ENCODE measurements at regions not wholly inside any gene's neighbourhood (a gene's known extent, or its start where the extent isn't known, plus 50 kb on each side); places are given as distances from the start of the nearest gene placed in this dataset.

- H3K9me3 Mint-ChIP-seq (ENCODE audit: low read depth): peaks cover under 1% of the 10 kb centered on the region
- TF ChIP-seq, protein P1, sequence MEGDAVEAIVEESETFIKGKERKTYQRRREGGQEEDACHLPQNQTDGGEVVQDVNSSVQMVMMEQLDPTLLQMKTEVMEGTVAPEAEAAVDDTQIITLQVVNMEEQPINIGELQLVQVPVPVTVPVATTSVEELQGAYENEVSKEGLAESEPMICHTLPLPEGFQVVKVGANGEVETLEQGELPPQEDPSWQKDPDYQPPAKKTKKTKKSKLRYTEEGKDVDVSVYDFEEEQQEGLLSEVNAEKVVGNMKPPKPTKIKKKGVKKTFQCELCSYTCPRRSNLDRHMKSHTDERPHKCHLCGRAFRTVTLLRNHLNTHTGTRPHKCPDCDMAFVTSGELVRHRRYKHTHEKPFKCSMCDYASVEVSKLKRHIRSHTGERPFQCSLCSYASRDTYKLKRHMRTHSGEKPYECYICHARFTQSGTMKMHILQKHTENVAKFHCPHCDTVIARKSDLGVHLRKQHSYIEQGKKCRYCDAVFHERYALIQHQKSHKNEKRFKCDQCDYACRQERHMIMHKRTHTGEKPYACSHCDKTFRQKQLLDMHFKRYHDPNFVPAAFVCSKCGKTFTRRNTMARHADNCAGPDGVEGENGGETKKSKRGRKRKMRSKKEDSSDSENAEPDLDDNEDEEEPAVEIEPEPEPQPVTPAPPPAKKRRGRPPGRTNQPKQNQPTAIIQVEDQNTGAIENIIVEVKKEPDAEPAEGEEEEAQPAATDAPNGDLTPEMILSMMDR (IDR thresholded peaks at IDR 0.05; ENCODE audit: unreplicated experiment): no peak
- H3K4me1 Mint-ChIP-seq (ENCODE audit: low read depth): peaks cover 1% of the 10 kb centered on the region
- DNase-seq (ENCODE audit: low spot score, unreplicated experiment): no peak
- H3K27ac Mint-ChIP-seq: no peak overlapping the region
- H3K27me3 Mint-ChIP-seq: peaks cover 4% of the 10 kb centered on the region
- no peaks in the 10 kb centered on the region for H3K36me3 Mint-ChIP-seq (ENCODE audit: insufficient read depth)
- H3K4me3 Mint-ChIP-seq (ENCODE audit: low read depth): no peak overlapping the region
Observed at GRCh38 chr6:169370054-169370453, 116.4 kb upstream of the THBS2 start.

DNA sequence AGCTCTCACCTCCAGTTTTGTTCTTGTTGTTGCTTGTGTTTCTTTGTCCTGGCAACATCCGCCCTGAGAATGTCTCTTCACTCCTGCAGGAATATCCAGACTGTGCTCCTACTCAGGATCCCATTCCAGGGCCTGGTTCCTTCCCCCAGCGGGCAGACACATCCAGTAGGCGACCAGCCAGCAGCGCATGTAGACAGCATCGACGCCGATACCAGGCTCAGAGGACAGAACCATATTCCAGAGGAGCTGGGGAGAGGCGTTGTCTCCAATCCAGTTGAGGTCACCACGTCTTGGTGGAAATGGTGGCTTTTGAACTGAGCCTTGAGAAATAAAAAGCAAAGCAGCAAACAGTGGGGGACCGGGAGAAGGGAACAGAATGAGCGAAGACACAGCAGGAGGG lies 114.6 kb upstream of the THBS2 start:
- TF ChIP-seq, protein P1 (IDR thresholded peaks at IDR 0.05; ENCODE audit: unreplicated experiment): no peak
- Mint-ChIP-seq H3K27me3 (peaks cover 4% of the 10 kb centered on the region), H3K4me3 (ENCODE audit: low read depth) (no peak overlapping the region), H3K27ac (no peak overlapping the region), H3K4me1 (ENCODE audit: low read depth) (peaks cover 1% of the 10 kb centered on the region), H3K9me3 (ENCODE audit: low read depth) (no peaks in the 10 kb centered on the region), H3K36me3 (ENCODE audit: insufficient read depth) (no peaks in the 10 kb centered on the region)
- DNase-seq (ENCODE audit: low spot score, unreplicated experiment): no peak

DNA sequence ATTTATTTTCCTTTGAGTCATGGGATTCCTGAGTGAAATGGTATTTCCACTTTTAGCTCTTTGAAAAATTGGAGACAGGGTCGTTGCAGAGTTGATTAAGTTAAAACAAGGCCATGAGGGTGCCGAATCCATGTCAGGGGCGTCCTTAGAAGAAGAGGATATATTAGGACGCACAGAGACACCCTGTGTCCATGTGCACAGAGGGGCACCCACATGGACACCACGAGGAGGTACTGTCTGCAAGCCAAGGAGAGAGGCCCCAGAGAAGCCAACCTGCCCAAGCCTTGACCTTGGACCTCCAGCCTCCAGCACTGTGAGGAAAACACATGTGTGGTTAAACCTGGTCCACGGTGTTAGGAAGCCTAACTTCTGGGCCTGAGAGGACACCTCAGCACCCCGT lies 113.9 kb upstream of the THBS2 start:
- peaks cover 1% of the 10 kb centered on the region for H3K4me1 Mint-ChIP-seq (ENCODE audit: low read depth)
- H3K9me3 Mint-ChIP-seq (ENCODE audit: low read depth): no peaks in the 10 kb centered on the region
- TF ChIP-seq, protein P1 (IDR thresholded peaks at IDR 0.05; ENCODE audit: unreplicated experiment): no peak
- H3K36me3 Mint-ChIP-seq (ENCODE audit: insufficient read depth): no peaks in the 10 kb centered on the region
- no peak overlapping the region for H3K4me3 Mint-ChIP-seq (ENCODE audit: low read depth)
- H3K27me3 Mint-ChIP-seq: peaks cover 4% of the 10 kb centered on the region
- no peak for DNase-seq (ENCODE audit: low spot score, unreplicated experiment)
- H3K27ac Mint-ChIP-seq: no peak overlapping the region

- H3K4me3 Mint-ChIP-seq (ENCODE audit: low read depth): no peak overlapping the region
- peaks cover 1% of the 10 kb centered on the region for H3K4me1 Mint-ChIP-seq (ENCODE audit: low read depth)
- TF ChIP-seq, protein P1 (IDR thresholded peaks at IDR 0.05; ENCODE audit: unreplicated experiment): no peak
- no peaks in the 10 kb centered on the region for H3K9me3 Mint-ChIP-seq (ENCODE audit: low read depth)
- no peaks in the 10 kb centered on the region for H3K36me3 Mint-ChIP-seq (ENCODE audit: insufficient read depth)
- peak overlapping the region; percentile 77 for H3K27ac Mint-ChIP-seq
- DNase-seq (ENCODE audit: low spot score, unreplicated experiment): no peak
- H3K27me3 Mint-ChIP-seq: peaks cover 4% of the 10 kb centered on the region
Observed at GRCh38 chr6:169366258-169366901, 112.7 kb upstream of the THBS2 start.

DNA sequence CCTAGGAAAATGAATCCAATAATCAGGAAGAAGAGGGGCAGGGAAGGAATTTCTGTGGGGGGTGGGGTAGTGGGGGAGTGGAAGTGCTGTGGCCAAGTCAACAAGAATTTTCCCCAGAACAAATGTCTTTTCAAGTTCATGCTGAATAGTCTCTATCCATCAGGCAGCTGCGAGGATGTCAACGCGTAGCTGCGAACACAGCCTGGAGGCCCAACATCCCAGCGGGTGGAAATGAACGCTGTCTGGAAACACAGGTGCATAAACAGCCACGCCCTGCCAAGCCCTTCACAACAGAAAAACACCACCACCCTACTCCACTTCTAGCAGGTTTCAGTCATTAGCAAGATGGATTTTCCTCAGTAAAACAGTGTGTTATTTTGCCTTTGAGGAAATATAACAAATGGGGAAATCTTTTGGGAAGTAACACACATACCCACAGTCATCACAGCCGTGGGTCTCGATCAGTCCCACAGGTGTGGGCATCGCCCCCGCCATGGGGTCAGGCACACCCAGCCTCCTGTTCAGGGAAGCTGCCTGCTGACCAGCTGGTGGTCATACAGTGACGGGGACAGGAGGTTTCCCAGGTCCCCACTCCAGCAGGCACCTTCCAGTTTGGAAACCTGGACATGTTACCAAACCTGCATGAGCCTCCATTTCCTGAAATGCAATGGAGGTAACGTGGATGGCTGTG lies 112.1 kb upstream of the THBS2 start:
- H3K4me1 Mint-ChIP-seq (ENCODE audit: low read depth): peaks cover 1% of the 10 kb centered on the region
- H3K27me3 Mint-ChIP-seq: peaks cover 4% of the 10 kb centered on the region
- H3K4me3 Mint-ChIP-seq (ENCODE audit: low read depth): no peak overlapping the region
- H3K9me3 Mint-ChIP-seq (ENCODE audit: low read depth): no peaks in the 10 kb centered on the region
- peak overlapping the region; percentile 77 for H3K27ac Mint-ChIP-seq
- TF ChIP-seq, protein P1 (IDR thresholded peaks at IDR 0.05; ENCODE audit: unreplicated experiment): no peak
- no peaks in the 10 kb centered on the region for H3K36me3 Mint-ChIP-seq (ENCODE audit: insufficient read depth)
- DNase-seq (ENCODE audit: low spot score, unreplicated experiment): no peak
